ENCODE measurements at regions not wholly inside any gene's neighbourhood (a gene's known extent, or its start where the extent isn't known, plus 50 kb on each side); places are given as distances from the start of the nearest gene placed in this dataset.

DNA sequence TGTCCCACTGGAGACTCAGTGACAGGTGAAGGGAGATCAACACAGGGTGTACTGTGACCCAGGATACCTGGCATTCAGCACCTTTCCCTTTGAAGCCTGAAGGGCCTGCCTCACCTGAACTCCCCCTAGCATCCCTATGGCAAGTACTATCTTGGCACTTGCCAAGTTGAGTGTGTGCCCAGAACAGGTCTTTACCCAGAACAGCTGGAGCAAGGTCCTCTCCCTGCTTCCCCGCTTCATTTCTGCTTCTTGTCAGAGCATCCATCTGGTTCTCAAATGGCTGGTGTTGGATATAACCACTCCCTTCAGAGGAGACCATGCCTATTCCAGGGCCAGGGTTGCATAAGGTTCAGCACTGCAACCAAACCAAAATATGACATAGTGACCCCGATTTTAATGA is 73.0 kb downstream of the FAM43A start:
- TF ChIP-seq POLR2A (IDR thresholded peaks at IDR 0.05), result no peak
- TF ChIP-seq, protein P1, sequence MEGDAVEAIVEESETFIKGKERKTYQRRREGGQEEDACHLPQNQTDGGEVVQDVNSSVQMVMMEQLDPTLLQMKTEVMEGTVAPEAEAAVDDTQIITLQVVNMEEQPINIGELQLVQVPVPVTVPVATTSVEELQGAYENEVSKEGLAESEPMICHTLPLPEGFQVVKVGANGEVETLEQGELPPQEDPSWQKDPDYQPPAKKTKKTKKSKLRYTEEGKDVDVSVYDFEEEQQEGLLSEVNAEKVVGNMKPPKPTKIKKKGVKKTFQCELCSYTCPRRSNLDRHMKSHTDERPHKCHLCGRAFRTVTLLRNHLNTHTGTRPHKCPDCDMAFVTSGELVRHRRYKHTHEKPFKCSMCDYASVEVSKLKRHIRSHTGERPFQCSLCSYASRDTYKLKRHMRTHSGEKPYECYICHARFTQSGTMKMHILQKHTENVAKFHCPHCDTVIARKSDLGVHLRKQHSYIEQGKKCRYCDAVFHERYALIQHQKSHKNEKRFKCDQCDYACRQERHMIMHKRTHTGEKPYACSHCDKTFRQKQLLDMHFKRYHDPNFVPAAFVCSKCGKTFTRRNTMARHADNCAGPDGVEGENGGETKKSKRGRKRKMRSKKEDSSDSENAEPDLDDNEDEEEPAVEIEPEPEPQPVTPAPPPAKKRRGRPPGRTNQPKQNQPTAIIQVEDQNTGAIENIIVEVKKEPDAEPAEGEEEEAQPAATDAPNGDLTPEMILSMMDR (IDR thresholded peaks at IDR 0.05 in 4 of 5, conservative IDR thresholded peaks at IDR 0.05 in 1 of 5), result no peak

All from gastrocnemius medialis (tissue), 4 donors.